Erythroblast (primary cell): ENCODE measurements at regions not wholly inside any gene's neighbourhood (a gene's known extent, or its start where the extent isn't known, plus 50 kb on each side); places are given as distances from the start of the nearest gene placed in this dataset.

Source experiments
- DNase-seq, 2 experiments: peaks; one replicate each; lab custom pipeline; 2025; lab: John Stamatoyannopoulos, UW
- GATA1 ChIP-seq: IDR thresholded peaks from 2 replicates; pipeline ENCODE4 v1.6.1; 2011; ENCODE audit warnings: low read depth, mild to moderate bottlenecking, control low read depth, low read length, moderate library complexity
- POLR2A ChIP-seq: IDR thresholded peaks from 2 replicates; pipeline ENCODE4 v1.6.1; 2011; ENCODE audit warnings: mild to moderate bottlenecking, low read length

- TF ChIP-seq GATA1: no peak
- TF ChIP-seq POLR2A: no peak
- no peak for DNase-seq
Measured at GRCh38 chr13:79711631-79712030, 230.7 kb downstream of the NDFIP2 start.

DNA sequence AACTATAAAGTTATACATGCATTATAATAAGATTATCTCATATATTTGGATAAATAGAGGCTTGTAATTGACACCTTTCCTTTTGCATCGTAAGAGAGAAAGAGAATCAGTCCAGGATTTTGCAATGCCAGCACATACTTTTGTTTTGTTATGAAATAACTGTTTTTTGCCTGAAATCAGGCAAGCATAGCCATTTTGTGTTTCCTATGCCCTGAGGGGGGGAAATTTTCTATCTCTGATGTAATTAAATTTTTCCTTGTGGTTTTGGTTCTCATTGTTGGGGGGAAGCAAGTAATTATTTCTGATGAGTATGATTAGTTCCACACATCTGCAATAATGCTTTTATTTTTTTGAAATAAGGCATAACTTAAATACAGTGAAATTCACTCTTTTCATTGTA lies 229.4 kb downstream of the NDFIP2 start:
- TF ChIP-seq GATA1 (no peak), POLR2A (no peak)

GRCh38 chr13:79709471-79709870 lies 228.5 kb downstream of the NDFIP2 start:
- TF ChIP-seq POLR2A: no peak
- TF ChIP-seq GATA1: no peak
- no peak for DNase-seq

More for the DNA sequence above, 229.4 kb downstream of the NDFIP2 start:
- DNase-seq: no peak

DNA sequence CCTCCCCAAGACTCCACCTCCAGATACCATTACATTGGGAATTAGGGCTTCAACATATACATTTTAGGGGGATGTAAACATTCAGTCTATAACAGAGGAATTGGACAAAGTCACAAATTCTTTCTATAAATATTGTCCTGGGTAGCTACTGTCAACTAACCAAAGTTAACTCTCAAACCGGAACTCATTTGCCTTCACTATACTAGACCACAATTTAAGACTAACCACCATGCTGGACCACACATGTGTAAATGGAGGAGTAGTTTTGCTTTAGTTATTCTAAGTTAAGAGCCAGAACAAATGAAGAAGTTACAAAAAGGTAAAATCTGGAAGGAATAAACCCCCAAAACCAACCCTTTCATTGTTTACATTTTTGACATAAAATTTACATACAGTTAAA lies 222.8 kb downstream of the NDFIP2 start:
- TF ChIP-seq POLR2A: no peak
- TF ChIP-seq GATA1: no peak
- DNase-seq: no peak

DNA sequence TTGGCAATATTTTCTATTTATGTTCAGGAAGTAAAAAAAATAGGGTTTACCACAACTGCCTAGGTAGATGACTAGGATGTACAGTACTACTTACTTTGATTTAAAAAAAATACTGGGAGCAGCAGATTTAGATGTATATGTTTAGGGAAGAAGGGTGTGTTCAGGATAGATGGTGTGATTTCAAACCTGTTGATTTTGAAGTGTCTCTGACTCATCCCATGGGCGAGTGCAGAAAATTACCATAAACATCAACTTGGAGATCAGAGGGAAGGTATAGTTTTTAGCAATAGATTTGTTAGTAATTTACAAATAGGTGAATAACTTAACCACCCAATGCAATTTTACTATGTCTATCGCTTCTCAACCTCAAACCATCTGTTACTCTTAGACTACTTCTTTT lies 214.8 kb downstream of the NDFIP2 start:
- TF ChIP-seq POLR2A (no peak), GATA1 (no peak)

DNA sequence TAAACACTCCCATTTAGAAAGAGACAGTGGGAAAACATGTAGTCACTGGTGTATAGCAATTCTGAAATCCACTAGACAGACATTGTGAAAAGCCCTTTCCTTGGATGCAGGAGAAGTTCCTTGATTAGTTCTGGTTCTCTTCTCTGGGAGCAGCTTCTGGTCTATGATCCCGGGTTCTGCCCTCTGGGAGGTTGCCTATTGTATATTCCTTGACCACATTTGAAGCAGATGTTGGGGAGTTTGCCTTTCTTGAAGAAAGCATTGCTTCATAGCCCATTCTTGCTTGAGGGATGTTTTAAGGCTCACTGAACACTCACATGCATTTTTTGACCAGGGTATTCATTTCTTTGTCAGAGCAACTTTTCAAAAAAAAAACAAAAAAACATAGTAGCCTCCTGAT lies 211.9 kb downstream of the NDFIP2 start:
- TF ChIP-seq GATA1: no peak
- TF ChIP-seq POLR2A: no peak
- DNase-seq: no peak

More for the DNA sequence above, 214.8 kb downstream of the NDFIP2 start:
- DNase-seq: no peak

- DNase-seq: no peak
- no peak for TF ChIP-seq GATA1
- TF ChIP-seq POLR2A: no peak
Measured at GRCh38 chr13:79691826-79692225, 210.9 kb downstream of the NDFIP2 start.

DNA sequence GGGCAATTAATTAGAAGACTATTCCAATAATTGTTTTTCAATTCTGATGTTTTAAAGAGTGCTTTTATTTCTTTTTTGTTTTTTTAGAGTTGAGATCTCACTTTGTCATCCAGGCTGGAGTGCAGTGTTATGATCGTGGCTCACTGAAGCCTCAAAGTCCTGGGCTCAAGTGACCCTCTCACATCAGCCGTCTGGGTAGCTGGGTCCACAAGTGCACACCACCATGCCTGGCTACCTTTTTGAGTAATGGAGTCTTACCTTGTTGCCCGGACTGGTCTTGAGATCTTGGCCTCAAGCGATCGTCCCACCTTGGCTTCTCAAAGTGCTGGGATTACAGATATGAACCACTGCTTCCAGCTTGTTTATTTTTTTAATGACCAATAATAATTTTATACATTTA lies 207.8 kb downstream of the NDFIP2 start:
- no peak for TF ChIP-seq POLR2A
- TF ChIP-seq GATA1: no peak
- no peak for DNase-seq

DNA sequence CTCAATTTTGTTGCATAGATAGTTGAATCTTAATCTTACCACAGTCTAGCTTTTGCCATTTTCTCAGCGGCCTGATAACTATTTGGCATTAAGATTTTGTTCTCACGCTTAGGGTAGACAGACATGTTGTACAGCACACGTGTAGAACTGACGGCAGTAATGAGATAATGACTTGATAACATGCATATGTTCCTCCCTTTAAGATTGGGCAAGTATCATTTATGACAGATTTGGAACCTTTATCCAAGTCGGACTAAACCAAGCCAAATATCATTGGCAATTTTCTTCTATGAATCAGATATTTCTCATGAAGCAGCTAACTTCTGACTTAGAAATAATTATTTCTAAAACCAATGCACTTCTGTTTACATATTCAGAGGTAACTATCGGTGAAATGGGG lies 205.5 kb downstream of the NDFIP2 start:
- DNase-seq: no peak
- no peak for TF ChIP-seq GATA1
- no peak for TF ChIP-seq POLR2A

DNA sequence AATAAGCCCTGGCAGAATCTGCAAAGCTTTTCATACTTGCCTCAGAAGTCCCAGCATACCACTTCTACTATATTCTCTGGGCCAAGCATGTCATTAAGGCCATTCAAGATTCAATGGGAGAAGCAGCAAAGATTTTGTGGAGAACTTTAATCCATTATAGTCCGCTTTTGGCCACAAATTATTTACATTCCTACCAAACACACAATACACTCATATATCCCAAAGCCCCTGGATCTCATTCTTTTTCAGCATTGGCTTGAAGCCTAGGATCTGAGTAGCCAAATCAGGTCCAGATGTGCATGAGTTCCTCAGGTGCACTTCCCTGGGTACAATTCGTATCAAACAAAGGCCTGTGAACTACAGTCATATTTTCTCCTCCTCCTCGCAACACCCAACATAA lies 203.4 kb downstream of the NDFIP2 start:
- no peak for TF ChIP-seq POLR2A
- DNase-seq: no peak

GRCh38 chr13:79682164-79682563 lies 201.2 kb downstream of the NDFIP2 start:
- no peak for DNase-seq
- no peak for TF ChIP-seq GATA1
- TF ChIP-seq POLR2A: no peak

GRCh38 chr13:79681069-79681468 lies 200.1 kb downstream of the NDFIP2 start:
- TF ChIP-seq POLR2A (no peak), GATA1 (no peak)
- no peak for DNase-seq

- no peak for TF ChIP-seq GATA1
- no peak for TF ChIP-seq POLR2A
- no peak for DNase-seq
Measured at GRCh38 chr13:79680485-79680884, 199.5 kb downstream of the NDFIP2 start.

GRCh38 chr13:79679334-79679733 lies 198.4 kb downstream of the NDFIP2 start:
- TF ChIP-seq GATA1 (no peak), POLR2A (no peak)

GRCh38 chr13:79678100-79678499 lies 197.1 kb downstream of the NDFIP2 start:
- no peak for DNase-seq
- TF ChIP-seq POLR2A: no peak
- no peak for TF ChIP-seq GATA1

More at GRCh38 chr13:79679334-79679733, 198.4 kb downstream of the NDFIP2 start:
- DNase-seq: peak; percentile 49 to 72

DNA sequence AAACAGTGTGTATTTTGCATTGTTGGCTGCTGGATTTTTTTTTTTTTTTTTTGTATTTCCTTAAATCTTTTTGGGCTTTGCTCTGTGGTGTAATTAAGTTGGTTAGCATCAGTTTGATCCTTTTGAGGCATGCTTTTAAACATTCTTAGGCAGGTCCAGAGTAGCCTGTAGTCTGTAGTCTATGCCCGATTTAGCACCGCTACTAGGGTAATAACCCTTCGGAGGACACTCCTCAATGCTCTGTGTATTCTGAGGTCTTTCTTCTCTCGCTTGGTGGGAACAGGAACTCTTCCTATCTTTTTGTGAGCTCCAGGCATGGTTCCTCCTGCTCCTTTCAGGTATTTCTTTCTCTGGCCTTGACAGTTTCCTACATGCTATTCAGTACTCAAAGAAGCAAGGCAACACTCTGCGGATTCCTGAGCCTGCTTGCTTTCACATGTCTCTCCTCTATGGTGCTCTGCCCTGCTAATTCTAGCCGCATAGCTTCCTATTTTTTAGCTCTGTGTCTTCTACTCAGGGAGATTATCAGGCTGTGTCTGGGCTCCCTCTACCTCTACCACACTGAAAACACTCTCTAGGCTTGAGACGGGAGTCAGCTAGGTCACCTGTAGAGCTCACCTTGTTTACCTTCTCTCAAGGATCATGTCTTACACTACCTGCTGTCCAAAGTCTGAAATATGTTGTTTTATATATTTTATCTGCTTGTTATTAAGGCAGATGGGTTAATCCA lies 195.1 kb downstream of the NDFIP2 start:
- no peak for DNase-seq
- TF ChIP-seq GATA1: no peak
- no peak for TF ChIP-seq POLR2A
